ENCODE measurements at regions not wholly inside any gene's neighbourhood (a gene's known extent, or its start where the extent isn't known, plus 50 kb on each side); places are given as distances from the start of the nearest gene placed in this dataset.

DNA sequence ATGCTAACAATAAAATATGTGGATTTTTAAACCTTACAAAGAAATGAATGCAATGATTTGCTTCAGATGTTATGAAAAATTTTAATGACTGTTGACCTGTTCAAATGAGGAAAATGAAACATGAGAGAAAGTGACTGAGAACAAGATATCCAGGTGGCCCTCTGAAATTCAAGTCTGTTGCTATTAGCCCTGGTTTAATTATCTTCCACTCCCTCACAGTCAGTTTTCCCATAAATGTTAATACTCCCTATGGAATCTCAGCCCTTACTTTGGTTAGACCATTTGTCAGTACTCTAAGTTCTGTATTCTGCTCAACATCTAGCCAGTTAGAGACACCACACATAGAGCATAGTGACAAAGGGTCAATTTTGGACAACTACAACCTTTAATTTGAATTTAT, 327.8 kb downstream of the PDGFC start:
- no peak for DNase-seq

DNA sequence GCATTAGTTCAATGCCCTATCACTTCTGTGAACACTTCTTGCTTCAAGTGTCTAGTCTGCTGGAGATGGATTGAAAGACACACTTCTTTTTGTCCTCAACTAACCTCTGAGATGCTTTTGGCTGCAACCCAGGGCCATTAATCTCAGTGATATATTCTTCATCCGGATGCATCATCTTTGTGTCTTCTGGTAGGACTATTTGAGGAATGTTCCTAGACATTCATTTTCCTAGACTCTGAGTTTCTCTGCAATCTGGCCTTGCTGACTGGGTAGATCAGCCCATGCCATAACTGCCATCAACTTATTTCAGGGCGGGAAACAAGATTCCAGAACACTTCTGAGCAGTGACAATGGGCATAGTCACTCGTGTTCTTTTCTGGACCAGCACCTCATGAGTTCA, 329.4 kb downstream of the PDGFC start:
- DNase-seq: no peak

DNA sequence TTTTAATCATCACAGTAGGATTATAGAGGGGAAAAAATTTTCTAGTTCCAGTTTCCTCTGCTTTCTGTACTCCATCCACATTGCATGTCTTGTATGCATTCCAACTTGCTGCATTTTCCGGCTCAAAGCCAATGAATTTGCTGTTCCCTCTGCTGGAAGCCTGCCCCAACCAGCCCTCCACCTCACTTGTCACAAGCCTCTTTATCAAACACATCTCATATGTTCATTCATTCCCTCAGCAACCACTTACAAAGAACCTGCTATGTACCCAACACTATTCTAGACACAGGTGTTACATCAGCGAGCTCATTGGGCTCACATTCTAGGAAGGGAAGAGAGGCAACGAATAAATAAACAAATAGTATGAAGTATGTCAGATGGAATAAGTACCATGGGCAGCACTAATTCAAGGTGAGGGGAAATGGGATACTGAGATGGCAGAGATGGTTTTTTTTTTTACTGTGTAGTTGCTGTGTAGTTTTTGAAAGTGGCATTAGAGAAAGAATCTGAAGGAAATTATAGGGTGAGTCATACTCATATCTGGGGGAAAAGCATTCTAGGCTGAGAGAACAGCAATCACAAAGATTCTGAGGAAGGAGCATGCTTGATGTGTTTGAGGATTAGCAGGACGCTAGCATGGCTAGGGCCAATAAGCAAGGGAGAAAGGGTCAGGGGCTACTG, 332.5 kb downstream of the PDGFC start:
- DNase-seq: peak; percentile 58

DNA sequence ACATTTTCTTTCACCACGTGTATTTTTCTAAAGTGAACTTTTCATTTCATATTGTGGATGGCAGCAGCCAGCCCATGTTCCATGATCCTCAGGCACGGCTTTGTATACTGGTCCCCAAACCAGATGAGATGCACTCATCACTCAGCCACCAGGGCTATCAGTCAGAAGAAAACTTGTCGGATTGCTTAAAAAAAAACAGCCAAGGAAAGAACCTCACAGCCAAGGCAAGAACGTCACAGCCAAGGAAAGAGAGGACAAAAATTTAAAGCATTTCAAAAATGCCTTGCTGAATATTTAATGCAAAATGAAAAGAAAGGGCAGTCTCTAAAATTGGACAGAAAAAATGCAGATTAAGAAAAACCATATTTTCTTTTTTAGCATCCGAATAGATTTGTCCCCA, 333.3 kb downstream of the PDGFC start:
- peak; percentile 53 for DNase-seq

DNA sequence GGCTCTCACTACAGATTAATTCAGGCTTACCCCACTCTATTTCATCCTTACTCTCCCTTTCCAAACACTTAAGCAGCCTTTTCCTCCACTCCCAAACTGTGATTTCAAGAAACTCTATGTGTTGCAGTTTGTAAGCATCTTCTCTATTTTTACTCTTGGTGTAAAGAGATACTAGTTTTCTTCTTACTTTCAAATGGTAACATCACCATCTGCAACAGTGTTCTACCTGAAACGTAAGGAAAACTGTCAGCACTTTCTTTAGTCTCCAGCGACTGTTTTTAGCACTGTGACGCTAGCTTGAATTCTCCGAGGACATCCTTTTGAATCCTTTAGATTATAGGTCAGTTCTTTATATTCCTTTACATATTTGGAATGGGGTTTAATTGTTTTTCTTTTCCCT, 335.2 kb downstream of the PDGFC start:
- DNase-seq: no peak

DNA sequence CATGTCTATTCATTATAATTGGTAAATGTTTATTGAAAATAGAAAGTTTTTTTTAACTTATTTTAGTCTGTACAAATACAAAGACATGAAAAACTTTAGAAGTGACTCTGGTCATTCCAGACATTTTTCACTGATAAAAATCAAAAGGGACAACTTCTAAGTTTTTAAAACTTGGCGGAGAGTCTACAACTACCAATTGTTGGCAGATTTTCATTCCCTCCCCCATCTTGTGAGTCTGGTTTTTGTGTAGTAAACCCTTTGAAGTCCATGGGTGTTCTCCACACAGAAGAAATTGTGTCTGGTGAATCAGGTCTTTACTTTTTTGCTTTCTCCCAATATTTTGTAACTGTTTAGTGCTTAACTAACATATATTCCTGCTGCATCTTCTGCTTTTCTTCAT, 336.5 kb downstream of the PDGFC start:
- no peak for DNase-seq

DNA sequence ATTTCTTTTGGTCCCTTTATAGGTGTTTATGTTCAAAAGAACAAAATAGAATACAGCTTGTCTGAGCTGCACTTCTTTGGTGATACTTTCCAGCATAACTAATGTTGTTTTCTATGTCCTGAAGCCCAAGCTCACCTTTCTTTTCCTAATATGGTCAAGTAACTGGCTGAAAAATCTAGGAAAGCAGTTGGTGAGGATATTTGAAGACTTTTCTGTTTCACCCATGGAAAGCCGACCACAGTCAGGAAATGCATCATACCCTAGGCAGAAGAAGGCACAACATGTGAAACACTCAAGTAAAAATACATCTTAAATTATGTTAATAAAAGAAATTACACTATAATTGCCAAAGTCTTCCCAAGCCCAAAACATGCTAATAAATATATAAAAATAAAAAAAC, 337.0 kb downstream of the PDGFC start:
- no peak for DNase-seq

DNA sequence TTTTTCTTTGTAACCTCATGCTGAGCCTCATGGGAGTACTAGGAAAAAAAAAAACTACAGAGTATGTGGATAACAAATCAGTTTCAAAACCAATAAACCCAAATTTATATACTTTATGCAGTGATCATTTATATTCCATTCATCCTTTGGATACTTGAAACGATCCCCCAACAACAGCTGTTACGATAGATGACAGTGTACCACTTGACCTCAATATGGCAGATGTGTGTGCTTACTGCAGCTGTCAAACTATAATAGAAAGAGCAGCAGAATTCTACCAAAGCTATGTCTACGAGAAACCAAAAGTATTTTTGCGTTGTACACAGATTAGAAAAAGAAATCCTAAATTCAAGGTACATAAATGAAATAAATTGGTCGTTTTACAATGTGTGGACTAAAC, 337.8 kb downstream of the PDGFC start:
- DNase-seq: no peak

DNA sequence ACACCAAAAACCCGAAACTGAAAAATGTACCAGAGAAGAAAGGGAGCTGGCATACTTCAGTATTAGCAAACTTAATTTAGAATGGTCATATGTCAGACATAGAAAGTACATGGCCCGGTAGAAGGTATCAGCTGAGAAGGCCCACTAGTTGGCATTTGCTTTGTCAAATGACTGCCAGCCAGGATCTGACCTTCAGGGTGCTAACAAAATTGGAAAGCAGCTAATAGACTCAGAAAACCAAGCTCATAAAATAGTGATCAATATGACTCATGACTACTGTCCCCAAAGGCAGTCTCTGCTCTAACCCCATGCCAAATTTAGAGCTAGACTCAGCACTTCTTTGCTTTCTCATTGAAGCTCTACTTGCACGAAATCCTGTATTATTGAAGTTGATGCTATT, 342.7 kb downstream of the PDGFC start:
- DNase-seq: no peak

DNA sequence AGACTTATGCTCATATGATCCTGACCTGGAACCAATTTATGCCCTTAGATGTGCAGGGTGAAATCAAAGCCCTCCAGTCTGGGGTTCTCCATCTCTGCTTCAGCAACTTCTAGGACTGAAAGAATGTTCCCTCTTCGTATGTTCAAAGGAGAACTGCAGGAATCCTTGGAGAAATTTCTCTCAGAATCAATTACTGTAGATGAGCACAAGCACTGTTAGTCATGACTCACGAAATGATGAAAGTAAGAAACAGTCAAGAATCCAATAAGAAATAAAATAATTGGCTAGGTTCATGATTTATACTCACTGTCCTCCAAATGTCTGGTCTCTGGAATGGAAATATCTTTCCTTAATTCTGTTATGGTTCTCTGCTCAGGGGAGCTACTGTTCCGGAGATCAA, 348.2 kb downstream of the PDGFC start:
- no peak for DNase-seq

DNA sequence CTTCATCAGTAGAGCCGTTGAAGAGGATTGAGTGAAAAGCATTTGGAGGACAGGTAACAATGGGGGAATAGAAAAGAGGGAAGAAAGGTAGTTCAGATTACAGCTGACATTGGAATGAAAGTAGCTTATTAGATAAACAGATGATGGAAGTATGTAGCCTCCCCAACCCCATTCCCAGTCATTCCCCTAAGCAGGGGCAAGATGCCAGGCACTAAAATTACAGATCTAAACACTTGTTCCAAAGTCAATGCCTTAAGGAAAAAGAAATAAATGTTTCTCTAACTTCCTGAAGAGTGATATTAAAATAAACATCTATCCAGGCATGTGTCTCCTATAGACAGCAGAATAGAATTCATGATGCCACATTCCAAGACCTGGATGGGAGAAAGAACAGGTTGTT, 350.8 kb downstream of the PDGFC start:
- no peak for DNase-seq

DNA sequence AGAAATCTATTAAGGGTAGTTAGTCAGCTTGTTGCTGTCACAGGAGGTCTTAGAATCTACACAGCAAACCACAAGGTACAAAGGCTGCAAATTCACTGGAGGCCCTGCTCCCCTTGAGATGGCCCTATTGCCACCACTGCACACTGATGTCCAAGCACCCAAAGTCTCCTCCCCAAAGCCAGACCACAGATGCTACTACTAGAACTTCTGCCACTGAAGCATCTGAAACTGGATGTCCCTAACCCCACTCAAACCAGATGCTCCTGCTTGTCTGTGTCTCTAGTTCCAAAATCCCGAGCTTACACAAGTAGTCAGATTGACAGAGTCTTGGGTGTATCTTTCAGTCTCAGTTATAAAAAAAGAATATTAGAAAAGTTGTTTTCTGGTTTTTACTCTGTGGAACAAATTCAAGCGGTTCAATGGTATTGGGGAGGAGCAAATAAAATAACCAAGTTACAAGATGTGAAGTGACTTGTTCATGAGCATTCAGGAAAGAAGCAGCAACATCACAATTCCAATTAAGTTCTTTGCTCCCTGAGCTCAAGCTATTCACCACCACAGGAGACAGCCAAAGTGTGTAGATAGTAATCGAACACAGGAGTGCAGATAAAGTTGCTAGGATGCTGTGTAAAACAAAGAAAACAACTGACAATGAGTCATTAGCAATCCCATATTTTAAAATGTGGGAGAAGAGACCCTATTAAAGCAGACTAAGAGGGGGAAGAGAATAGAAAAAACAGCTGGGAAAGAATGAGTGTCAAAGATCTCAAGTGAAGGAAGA, 352.3 kb downstream of the PDGFC start:
- no peak for DNase-seq

DNA sequence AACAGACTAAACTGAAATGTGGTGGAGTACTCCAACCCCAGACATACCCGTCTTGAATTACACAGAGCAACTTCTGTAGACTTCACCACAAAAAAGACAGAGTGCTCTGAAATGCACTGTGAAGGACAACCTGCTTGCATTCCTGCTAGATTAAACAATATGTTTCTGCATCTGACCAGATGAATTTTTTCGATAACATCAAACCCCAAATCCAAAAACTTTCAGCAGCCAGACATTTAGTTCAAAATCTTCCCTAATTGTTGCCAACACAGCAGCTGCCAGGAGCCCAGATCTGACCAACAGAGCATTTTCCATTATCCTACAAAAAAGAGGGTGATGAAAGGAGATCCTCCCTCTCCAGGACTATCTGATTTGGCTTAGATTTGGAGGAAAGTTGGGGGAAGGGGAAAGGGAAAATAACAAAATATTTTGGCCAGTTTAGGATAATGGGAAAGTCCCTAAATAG, 356.5 kb downstream of the PDGFC start:
- peak; percentile 50 for DNase-seq

DNA sequence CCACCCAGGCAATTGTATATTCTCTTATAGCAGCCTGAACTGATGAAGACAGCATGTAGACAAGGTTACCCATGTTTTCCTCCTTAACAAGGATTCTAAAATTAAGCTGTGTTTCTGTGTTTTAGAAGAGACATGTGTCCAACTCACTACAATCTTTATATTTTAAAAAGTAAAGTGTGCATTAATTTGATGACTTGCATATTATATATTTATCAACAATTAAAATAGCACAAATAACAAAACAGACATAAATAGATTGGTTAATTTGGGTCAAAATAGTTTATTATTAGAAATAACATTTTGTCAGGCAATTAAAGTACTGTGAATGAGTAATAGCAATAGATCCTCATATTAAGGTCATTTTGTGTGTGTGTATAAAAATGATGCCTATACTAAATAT, 357.1 kb downstream of the PDGFC start:
- DNase-seq: no peak

DNA sequence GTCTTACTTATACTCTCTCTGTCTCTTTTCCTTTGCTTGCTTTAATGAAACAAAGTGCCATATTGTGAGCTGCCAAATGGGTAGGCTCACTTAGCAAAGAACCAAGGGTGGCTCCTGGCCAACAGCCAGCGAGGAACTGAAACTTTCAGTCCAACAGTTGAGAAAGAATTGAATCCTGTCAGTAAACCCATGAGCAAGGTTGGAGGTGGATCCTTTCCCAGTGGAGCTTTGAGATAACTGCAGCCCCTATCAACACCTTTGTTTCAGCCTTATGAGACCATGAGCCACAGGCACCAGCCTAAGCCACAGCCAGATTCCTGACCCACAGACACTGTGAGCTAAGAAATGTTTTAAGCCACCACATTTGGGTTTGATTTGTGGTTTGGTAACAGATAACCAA, 362.2 kb downstream of the PDGFC start:
- DNase-seq: no peak

DNA sequence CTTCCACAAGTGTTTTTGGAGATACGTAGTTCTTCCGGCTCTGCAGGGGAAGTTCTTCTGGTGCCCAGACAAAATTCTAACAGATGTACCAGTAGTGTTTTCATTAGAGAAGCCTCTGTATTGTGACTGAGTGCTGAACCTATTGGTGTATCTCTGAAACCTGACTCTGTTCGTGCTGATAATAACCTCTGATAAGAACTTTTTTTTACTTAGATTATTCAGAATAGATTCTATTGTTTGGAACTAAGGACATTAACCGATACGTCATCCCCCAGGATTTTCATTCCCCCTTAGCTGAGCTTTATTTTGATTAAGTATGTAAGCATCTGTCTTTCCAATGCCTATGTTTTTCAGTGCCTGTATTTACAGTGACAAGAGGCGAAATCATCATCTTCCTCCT, 362.9 kb downstream of the PDGFC start:
- DNase-seq: no peak

DNA sequence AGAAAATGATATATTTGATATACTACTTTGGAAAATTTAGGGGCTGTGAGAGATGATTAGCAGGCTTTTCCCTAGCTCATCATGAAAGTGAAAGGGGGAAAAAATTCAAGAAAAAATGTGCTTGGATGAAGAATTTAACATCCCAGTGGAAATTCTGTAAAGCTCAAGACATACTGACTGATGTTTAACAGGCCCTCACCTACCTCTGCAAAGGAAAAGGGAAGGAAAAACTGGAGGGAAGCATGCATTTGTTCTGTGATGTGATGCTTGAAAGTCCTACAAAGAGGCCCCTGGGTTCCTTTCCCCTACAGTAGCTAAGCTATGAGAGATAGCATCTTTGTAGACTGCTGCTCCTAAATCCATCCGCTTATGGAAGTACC, 364.1 kb downstream of the PDGFC start:
- DNase-seq: no peak

DNA sequence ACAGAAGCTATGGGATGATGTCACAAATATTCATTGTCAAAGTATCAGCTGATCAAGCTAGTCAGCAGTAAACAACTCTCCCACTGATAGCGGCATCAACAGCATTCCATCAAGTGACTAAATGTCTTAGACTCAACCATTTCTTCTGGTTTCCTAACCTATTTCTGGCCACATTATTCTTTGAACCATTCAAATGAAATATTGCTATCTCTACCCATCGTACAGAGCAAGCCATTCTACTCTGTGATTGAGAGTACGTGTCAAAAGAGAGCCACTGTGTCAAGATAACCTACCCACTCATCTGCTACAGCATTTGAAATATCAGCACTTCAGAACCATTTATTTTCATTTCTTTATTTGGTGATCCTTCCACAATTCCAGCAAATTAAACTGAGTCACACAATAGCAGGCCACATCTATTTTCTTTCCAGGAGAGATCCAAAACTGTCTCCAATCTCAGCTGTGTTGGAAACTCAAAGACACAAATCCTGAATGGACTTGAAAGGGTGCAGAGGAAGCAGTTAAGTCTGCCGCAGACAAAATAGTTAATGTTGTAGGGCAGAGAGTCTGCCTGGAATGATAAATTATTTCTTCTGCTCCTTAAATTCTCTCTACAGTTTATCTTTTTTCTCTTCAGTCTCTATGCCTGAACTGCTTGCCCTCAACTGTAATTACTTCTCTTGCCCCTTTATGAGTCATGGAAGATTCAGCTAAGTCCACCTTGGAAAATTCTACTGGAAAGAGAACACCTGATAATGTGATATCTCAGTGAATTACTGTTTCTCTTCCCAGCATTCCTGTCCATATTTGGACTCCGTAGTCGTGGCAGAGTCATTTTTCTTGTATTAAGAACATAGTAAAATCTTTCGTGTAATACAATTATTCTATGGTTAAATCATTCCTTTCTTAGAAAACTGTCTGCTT, 364.8 kb downstream of the PDGFC start:
- no peak for DNase-seq

DNA sequence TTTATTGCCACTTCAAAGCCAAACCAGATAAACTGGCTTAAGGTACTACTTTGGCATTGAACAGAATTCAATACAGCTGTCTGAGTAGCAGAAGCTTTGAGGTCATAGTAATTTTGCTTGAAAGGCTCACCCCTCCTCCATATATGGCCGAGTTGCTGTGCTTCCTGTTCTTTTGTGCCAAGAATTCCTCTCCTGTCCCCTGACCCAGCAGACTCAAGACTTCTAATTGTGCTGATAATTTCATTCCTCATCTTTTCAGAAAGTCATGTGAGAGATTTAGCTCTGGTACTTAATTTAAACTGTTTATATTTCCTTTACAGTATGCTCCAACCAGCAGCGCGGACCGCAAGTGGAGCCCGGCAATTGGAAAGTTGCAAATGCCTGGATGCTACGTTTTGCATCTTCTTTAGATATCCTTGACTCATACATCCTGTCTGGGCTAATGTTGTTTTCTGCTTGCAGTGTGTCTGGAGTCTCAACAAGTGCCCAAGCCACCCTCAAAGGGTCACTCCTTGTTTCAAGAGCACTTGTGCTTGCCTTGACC, 373.4 kb downstream of the PDGFC start:
- DNase-seq: peak; percentile 89

DNA sequence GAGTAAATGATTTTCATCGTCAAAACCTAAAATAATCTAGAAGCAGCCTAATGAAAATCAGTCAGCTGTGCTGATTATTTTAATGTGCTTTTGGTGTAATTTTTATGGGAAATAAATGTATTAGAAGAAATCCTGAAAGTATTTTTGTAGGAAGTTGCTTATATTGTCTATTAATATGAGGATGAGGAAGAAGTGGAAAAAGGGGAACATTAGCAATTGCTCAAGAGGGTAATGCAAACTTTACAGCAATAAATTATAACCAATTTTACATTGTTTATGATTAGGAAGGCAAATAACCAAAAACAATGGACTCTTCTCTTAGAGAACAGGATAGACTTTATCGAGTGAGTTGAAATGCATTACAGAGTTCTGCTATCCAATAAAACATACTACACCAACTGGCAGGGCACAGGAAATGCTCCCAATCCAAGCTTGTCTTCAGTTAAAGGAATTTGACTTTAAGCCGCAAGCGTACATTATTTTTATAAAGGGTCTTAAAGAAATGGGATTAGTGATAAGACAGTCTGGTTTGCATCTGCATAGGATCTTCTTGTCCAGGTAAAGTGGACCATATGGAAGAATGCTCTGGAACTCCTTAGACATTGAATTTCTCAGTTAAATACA, 374.8 kb downstream of the PDGFC start:
- no peak for DNase-seq

DNA sequence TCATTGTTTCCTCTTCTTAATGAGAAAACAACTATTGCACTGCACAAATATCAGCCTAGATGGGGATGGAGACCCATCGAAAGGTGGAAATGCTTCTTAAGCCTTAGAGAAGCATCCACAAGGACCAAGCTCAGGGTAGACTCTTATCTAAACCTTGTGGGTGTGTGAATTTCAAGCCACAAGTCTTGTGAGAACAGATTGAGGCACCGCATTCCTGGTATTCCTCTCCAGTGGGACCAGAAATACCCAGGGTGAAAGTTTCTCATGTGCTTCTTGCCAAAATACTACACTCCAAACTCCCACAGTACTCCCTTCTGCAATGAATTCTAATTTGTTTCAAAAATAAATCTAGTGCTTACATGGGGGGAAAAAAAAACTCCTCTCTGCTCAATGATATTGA, 375.6 kb downstream of the PDGFC start:
- DNase-seq: no peak

DNA sequence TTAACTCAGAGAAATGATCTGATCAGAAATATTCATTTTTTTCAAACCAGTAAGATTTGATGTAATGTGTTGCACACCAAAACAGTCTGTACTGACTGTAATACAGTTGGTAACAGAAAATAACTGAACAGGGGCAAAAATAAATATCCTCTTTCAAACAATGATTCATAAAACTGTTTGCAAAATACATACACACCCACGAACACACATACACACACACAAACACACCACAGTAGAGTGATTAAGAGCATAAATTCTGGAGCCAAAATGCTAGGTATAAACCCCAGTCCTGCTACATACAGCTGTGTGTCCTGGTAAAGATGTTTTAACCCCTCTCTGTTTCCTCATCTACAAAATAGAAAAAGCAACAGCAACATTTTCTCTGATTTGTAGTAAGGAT, 376.6 kb downstream of the PDGFC start:
- no peak for DNase-seq

DNA sequence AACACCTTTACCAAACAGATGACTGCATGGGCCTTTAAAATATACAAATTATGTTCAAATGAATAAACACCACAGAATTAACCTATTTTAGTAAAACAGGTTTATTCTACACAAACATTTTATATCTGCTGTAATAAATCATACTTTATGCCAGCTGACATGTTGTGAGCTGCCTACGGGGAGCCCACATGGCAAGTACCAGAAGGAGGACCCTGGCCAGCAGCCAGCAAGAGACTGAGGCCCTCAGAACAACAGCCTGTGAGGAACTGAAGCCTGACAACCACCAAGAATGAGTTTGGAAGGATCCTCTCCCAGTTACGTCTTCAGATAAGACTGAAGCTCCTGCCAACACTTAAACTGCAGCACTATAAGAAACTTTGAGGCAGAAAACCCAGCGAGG, 377.0 kb downstream of the PDGFC start:
- no peak for DNase-seq

Data from islet precursor cell (in vitro differentiated cells).